ENCODE measurements at regions not wholly inside any gene's neighbourhood (a gene's known extent, or its start where the extent isn't known, plus 50 kb on each side); places are given as distances from the start of the nearest gene placed in this dataset.

DNA sequence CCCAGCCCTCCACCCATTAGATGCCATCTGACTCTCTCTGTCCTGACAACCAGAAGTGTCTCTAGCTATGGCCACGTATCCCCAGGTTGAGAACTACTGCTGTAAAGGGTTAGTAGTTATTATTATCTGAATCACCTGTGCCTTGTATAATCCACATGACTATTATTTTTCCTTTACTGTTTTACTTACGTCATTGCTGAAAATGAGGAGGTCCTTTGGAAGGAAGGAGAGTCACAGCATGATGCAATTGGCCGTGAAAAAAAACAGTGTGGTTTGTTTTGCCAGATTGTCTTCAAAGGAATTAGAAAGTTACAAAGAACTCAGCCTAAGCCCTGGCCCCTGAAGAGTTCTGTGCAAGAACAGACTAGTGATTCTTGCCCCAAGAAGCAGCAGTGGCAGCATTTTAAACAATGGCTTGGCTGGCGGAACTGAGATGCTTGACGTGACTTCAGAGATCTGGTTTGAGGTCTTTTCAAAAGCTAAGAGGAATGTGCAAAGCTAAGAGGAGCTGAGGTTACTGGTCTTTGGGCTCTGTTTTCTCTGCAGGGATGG, 413.3 kb upstream of the EEF2KMT start:
- H3K36me3 ChIP-seq (ENCODE audit: low read depth, missing control alignments), result no peaks in the 10 kb centered on the region
- DNase-seq, result no peak
- H3K27ac ChIP-seq, result no peak overlapping the region
- intact Hi-C loops (cut with DNase I; ENCODE audit: low total_unique reads), result no loop called here
- TF ChIP-seq, protein P1, sequence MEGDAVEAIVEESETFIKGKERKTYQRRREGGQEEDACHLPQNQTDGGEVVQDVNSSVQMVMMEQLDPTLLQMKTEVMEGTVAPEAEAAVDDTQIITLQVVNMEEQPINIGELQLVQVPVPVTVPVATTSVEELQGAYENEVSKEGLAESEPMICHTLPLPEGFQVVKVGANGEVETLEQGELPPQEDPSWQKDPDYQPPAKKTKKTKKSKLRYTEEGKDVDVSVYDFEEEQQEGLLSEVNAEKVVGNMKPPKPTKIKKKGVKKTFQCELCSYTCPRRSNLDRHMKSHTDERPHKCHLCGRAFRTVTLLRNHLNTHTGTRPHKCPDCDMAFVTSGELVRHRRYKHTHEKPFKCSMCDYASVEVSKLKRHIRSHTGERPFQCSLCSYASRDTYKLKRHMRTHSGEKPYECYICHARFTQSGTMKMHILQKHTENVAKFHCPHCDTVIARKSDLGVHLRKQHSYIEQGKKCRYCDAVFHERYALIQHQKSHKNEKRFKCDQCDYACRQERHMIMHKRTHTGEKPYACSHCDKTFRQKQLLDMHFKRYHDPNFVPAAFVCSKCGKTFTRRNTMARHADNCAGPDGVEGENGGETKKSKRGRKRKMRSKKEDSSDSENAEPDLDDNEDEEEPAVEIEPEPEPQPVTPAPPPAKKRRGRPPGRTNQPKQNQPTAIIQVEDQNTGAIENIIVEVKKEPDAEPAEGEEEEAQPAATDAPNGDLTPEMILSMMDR (IDR thresholded peaks at IDR 0.05), result no peak
- TF ChIP-seq POLR2A (IDR thresholded peaks at IDR 0.05), result no peak
- H3K9me3 ChIP-seq, result no peaks in the 10 kb centered on the region
- H3K4me1 ChIP-seq, result no peaks in the 10 kb centered on the region
- no peaks in the 10 kb centered on the region for H3K27me3 ChIP-seq
- 56 to 65% methylated on average over 5 of the region's 5 CpGs for WGBS, 2 donors
- no peak overlapping the region for H3K4me3 ChIP-seq

DNA sequence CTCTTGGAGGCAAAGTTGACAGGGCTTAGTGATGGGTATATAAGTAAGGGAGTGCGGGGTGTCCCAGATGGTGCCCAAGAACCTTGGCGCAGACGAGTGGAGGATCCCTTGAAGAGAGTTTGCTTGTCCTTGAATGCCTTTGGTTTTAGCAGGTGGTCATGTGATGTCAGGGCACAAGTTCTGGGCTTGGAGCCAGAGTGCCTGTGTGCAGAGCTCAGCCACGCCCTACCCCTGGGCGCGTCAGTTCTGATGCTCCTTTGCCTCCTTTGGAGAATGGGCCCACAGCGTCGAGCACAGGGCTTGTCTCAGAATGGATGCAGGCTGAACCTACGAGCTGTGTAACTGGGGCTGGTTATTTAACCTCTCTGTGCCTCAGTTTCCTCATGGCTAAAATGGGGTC, 412.2 kb upstream of the EEF2KMT start:
- 88 to 97% methylated on average over 5 to 9 of the region's 9 CpGs for WGBS, 2 donors
- intact Hi-C loops (cut with DNase I; ENCODE audit: low total_unique reads), result no loop called here
- Histone ChIP-seq H3K36me3 (ENCODE audit: low read depth, missing control alignments) (no peaks in the 10 kb centered on the region), H3K27ac (no peak overlapping the region), H3K27me3 (no peaks in the 10 kb centered on the region), H3K9me3 (no peaks in the 10 kb centered on the region), H3K4me3 (no peak overlapping the region), H3K4me1 (no peaks in the 10 kb centered on the region)
- no peak for DNase-seq
- TF ChIP-seq POLR2A (IDR thresholded peaks at IDR 0.05), result no peak
- TF ChIP-seq, protein P1 (IDR thresholded peaks at IDR 0.05), result no peak

DNA sequence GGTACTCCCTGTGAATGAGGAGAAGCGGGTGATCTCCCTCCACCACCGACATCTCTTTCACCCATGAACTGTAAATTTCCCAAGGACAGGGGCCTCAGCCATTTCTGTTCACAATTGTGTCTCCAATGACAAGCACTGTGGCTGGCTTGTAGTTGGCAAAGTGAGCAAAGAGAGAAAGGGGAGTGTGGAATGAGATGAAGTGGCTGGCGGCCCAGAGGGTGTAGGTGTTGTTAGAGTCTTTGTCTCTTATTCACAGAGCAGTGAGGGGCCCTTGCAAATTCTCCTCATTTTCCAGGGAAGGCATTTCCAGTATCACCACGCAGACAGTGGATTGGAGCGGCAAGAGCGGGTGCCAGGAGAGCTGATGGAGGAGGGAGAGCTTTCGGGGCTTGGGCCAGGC, 411.7 kb upstream of the EEF2KMT start:
- TF ChIP-seq, protein P1 (IDR thresholded peaks at IDR 0.05), result no peak
- no peak for TF ChIP-seq POLR2A (IDR thresholded peaks at IDR 0.05)
- H3K36me3 ChIP-seq (ENCODE audit: low read depth, missing control alignments), result no peaks in the 10 kb centered on the region
- H3K27ac ChIP-seq, result no peak overlapping the region
- intact Hi-C loops (cut with DNase I; ENCODE audit: low total_unique reads), result no loop called here
- 91 to 92% methylated on average over 7 of the region's 7 CpGs for WGBS, 2 donors
- H3K27me3 ChIP-seq, result no peaks in the 10 kb centered on the region
- H3K4me1 ChIP-seq, result no peaks in the 10 kb centered on the region
- no peak overlapping the region for H3K4me3 ChIP-seq
- no peaks in the 10 kb centered on the region for H3K9me3 ChIP-seq
- no peak for DNase-seq

DNA sequence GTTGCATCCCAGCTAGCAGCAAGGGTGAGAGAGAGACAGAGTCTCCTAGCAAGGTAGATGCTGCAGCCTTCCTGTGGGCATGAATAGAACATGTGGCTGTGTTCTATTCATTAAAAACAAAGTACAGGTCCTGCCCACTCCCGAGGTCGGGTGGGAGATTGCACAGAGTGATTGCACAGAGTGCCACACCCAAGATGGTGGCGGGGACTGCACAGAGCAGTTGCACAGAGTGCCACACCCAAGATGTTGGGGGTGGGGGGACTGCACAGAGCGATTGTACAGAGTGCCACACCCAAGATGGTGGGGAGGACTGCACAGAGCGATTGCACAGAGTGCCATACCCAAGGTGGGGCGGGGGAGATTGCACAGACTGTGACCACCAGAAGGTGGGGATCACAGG, 410.8 kb upstream of the EEF2KMT start:
- intact Hi-C loops (cut with DNase I; ENCODE audit: low total_unique reads), result no loop called here
- no peak for TF ChIP-seq POLR2A (IDR thresholded peaks at IDR 0.05)
- TF ChIP-seq, protein P1 (IDR thresholded peaks at IDR 0.05), result no peak
- H3K27me3 ChIP-seq, result no peaks in the 10 kb centered on the region
- H3K9me3 ChIP-seq, result no peaks in the 10 kb centered on the region
- H3K27ac ChIP-seq, result no peak overlapping the region
- no peak overlapping the region for H3K4me3 ChIP-seq
- no peak for DNase-seq
- no peaks in the 10 kb centered on the region for H3K4me1 ChIP-seq
- WGBS, 2 donors, result 82 to 90% methylated on average over 6 of the region's 6 CpGs
- H3K36me3 ChIP-seq (ENCODE audit: low read depth, missing control alignments), result no peaks in the 10 kb centered on the region

DNA sequence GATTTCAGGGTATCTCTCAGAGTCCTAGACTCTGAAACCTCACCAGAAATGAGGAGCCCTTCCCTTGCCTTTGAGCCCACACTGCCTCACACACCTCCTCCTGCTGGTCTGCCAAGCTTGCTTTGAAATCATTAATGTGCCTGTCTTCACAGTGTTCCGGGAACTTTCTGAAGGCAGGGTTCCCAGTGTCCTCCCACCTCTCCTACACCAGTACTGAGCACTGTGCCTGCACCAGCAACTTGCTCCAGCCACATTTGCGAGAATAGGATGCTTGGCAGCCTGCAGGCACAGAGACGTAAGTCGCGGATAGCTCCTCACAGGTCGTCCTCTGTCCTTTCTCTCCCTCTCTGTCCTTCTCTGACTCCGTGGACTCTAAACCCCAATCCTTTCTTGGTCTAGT, 408.4 kb upstream of the EEF2KMT start:
- no peaks in the 10 kb centered on the region for H3K36me3 ChIP-seq (ENCODE audit: low read depth, missing control alignments)
- no peaks in the 10 kb centered on the region for H3K27me3 ChIP-seq
- no peak for DNase-seq
- TF ChIP-seq, protein P1 (IDR thresholded peaks at IDR 0.05), result no peak
- no peak for TF ChIP-seq POLR2A (IDR thresholded peaks at IDR 0.05)
- intact Hi-C loops (cut with DNase I; ENCODE audit: low total_unique reads), result no loop called here
- no peaks in the 10 kb centered on the region for H3K4me1 ChIP-seq
- H3K27ac ChIP-seq, result no peak overlapping the region
- H3K4me3 ChIP-seq, result no peak overlapping the region
- H3K9me3 ChIP-seq, result no peaks in the 10 kb centered on the region
- 67 to 79% methylated on average over 7 of the region's 7 CpGs for WGBS, 2 donors
